Left lung (tissue), 4 donors: ENCODE measurements at regions not wholly inside any gene's neighbourhood (a gene's known extent, or its start where the extent isn't known, plus 50 kb on each side); places are given as distances from the start of the nearest gene placed in this dataset.

Source experiments
- ATAC-seq: fragments of 200-7000 bp; cut with Tn5 transposase; one replicate; pipeline ENCODE4 v1.9.1; 2020; ENCODE audit warnings: moderate library complexity
- DNase-seq, 4 donors: peaks; one replicate each; pipeline ENCODE4 v3.0.0-alpha.2; 2013 to 2020
- H3K27ac ChIP-seq, 2 donors: fragments of 200-600 bp; sonication (generic) in 1 of 2; one replicate each; pipeline versions ENCODE4 v1.5.0 to v1.8.0; 2020 to 2021
- H3K27me3 ChIP-seq, 2 donors: fragments of 200-600 bp; sonication (generic) in 1 of 2; one replicate each; pipeline versions ENCODE4 v1.5.0 to v1.8.0; 2020 to 2021
- H3K36me3 ChIP-seq, 2 donors: fragments of 200-600 bp; sonication (generic) in 1 of 2; one replicate each; pipeline versions ENCODE4 v1.5.0 to v1.8.0; 2020 to 2021
- H3K4me1 ChIP-seq, 2 donors: fragments of 200-600 bp; one replicate each; pipeline ENCODE4 v1.8.0; 2021
- H3K4me3 ChIP-seq, 2 donors: fragments of 200-600 bp; sonication (generic) in 1 of 2; one replicate each; pipeline versions ENCODE4 v1.5.0 to v1.8.0; 2020 to 2021; ENCODE audit warnings: mild to moderate bottlenecking in 1 of 2
- H3K9me3 ChIP-seq, 2 donors: fragments of 200-600 bp; sonication (generic) in 1 of 2; one replicate each; pipeline versions ENCODE4 v1.5.0 to v1.8.0; 2020 to 2021
- intact Hi-C, 2 donors: fragments of 100-400 bp; cut with DNase I; formaldehyde crosslinking; loops; one replicate each; pipeline versions ENCODE4 v1.11.2 to v1.14.2; 2022
- TF ChIP-seq, protein P1 (sequence below), 2 donors: fragments of 200-600 bp; sonication (generic) in 1 of 2; IDR thresholded peaks; one replicate each; pipeline versions ENCODE4 v1.5.0 to v1.8.0; 2021; ENCODE audit warnings: antibody characterized with exemption in 2 of 2
- donor health status: DM: no; HTN: yes; CAD: no.
- donor health status: DM: no; HTN: no; CAD: no.

DNA sequence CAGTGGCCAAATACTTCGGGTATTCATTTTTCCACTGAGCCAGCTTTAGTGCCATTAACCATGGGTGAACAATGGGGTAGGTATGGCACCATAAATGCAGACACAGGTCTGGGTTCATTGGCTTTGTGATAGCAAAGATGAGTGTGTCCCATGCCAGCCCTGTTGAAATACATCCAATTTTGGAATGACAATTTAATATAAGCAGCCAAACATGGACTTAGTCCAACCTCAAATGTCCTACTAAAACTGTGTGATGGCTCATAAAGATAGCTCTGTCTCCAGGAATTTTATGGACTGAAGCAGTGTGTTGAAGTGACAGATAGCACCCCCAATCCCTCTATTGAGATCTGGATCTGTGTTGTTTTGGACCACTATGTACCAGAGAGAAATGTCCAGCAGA is 514.9 kb downstream of the RASEF start:
- no peak for ATAC-seq

DNA sequence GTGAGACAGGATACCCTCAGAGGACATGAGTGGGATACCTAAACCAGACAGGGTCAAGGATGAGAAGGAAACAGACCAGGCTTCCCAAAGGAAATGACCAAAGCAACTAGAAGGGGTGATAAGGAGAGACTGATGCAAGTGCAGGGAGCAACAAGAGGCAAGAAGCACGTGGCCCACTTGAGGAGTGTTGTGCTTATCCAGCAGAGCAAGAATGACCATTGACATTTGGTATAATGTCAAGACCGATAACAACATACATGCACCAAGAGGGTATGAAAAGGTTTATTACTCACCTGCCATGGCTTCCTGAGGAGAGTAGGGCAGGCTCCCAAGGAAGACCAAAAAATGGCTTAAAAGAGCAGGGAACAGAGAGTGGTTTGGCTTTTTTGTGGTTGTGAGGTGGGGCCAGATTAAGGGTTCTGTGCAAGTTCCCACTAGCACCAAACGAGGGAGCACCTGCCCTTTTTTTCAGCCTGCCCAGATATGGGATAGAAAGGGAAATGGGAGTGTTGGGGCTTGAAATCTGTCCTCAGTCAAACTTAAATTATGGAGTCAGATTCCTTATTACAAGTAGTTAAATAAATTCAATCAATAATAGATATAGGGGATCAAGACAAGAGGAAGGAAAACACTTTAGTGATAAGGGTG is 513.6 kb downstream of the RASEF start:
- peak; percentile 76 for ATAC-seq
- Histone ChIP-seq H3K36me3 (no peaks in the 10 kb centered on the region), H3K4me3 (no peak overlapping the region), H3K9me3 (no peaks in the 10 kb centered on the region), H3K27ac (no peak overlapping the region), H3K4me1 (peaks cover 0 to 4% of the 10 kb centered on the region in 2 donors), H3K27me3 (no peaks in the 10 kb centered on the region)
- TF ChIP-seq, protein P1, sequence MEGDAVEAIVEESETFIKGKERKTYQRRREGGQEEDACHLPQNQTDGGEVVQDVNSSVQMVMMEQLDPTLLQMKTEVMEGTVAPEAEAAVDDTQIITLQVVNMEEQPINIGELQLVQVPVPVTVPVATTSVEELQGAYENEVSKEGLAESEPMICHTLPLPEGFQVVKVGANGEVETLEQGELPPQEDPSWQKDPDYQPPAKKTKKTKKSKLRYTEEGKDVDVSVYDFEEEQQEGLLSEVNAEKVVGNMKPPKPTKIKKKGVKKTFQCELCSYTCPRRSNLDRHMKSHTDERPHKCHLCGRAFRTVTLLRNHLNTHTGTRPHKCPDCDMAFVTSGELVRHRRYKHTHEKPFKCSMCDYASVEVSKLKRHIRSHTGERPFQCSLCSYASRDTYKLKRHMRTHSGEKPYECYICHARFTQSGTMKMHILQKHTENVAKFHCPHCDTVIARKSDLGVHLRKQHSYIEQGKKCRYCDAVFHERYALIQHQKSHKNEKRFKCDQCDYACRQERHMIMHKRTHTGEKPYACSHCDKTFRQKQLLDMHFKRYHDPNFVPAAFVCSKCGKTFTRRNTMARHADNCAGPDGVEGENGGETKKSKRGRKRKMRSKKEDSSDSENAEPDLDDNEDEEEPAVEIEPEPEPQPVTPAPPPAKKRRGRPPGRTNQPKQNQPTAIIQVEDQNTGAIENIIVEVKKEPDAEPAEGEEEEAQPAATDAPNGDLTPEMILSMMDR (IDR thresholded peaks at IDR 0.05), result no peak
- peak in 1 of 4 donors; percentile 63 for DNase-seq
- intact Hi-C loops, result no loop called here

More for the DNA sequence above, 514.9 kb downstream of the RASEF start:
- Histone ChIP-seq H3K27me3 (no peaks in the 10 kb centered on the region), H3K4me1 (peaks cover 0 to 4% of the 10 kb centered on the region in 2 donors), H3K36me3 (no peaks in the 10 kb centered on the region), H3K4me3 (no peak overlapping the region), H3K9me3 (no peaks in the 10 kb centered on the region), H3K27ac (no peak overlapping the region)
- TF ChIP-seq, protein P1 (IDR thresholded peaks at IDR 0.05), result no peak
- intact Hi-C loops, result no loop called here
- DNase-seq, result no peak

DNA sequence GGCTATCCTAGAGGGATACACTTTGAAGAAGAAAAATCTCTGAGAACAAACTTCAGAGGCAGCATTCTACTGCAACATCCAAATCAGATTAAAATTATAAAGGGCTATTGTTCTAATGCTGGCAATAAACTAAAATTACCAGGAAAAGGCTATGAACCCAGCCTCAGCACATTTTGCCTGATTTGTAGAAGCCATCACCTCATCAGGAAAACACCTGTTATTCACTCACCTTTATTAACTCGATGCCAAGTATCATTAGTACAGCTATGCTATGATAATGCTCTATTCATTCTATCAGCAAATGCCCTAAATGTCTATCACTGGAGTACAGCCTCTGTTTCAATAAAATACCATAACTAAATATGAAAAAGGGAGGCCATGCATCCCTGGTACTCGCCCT is 510.2 kb downstream of the RASEF start:
- Histone ChIP-seq H3K4me1 (peaks cover 0 to 4% of the 10 kb centered on the region in 2 donors), H3K27ac (no peak overlapping the region), H3K9me3 (no peaks in the 10 kb centered on the region), H3K27me3 (no peaks in the 10 kb centered on the region), H3K36me3 (no peaks in the 10 kb centered on the region), H3K4me3 (no peak overlapping the region)
- intact Hi-C loops, result no loop called here
- DNase-seq (no peak), ATAC-seq (no peak)
- TF ChIP-seq, protein P1 (IDR thresholded peaks at IDR 0.05), result no peak

DNA sequence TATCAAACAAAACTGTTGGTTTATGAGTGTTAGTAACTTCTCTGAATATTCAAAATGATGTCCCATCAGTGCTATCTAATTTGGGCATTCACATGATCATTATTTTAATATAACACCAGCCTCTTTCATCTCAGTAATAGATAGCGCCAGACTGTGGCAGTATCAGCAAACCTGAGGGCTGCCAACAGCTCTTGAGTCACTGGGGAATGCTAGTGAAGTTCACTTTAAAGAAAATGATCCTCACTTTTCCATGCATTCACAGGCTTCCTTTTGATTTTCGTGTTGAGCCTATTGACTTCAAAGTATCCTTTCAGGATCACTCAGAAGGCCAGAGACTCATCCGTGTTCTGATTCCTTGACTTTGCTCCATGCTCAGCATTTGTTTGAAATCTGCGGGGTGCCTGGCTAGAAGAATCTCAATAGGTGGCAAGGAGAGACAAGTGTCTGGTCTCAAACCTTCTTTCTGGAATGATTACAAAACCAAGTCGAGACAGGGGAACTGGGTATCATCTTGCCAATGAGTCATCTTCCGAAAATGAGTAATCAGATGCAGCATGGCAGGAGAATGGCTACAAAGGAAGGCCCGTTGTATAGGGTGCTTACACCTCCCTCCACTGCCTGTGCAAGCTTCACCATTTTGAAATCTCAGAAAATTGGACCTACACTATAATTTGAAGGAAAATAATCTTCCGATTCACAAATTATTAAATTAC is 509.1 kb downstream of the RASEF start:
- no peaks in the 10 kb centered on the region for H3K9me3 ChIP-seq
- H3K4me1 ChIP-seq, result peaks cover 0 to 4% of the 10 kb centered on the region in 2 donors
- no peak for DNase-seq
- ATAC-seq, result no peak
- H3K27ac ChIP-seq, result no peak overlapping the region
- H3K36me3 ChIP-seq, result no peaks in the 10 kb centered on the region
- H3K4me3 ChIP-seq, result no peak overlapping the region
- TF ChIP-seq, protein P1 (IDR thresholded peaks at IDR 0.05), result no peak
- no peaks in the 10 kb centered on the region for H3K27me3 ChIP-seq
- intact Hi-C loops, result no loop called here

DNA sequence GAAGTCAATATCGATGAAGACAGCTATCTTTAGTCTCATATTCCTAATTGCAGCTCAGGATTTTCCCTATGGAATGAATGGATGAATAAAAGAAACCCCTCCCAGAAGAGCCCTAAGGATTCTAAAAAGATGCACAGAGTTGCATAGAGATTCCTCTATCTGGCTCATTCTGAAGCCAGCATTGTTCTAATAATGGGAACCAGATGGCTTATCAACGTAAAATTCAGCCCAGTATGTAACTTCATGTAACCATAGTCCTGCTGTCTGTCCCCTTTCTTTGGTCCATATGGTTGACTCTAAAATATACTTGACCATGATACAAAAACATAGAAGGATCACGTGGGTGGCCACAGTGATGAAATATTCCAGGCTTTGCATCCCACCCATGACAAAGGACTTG is 508.6 kb downstream of the RASEF start:
- Histone ChIP-seq H3K27me3 (no peaks in the 10 kb centered on the region), H3K27ac (no peak overlapping the region), H3K9me3 (no peaks in the 10 kb centered on the region), H3K4me3 (no peak overlapping the region), H3K36me3 (no peaks in the 10 kb centered on the region), H3K4me1 (no peaks in the 10 kb centered on the region)
- DNase-seq (no peak), ATAC-seq (no peak)
- TF ChIP-seq, protein P1 (IDR thresholded peaks at IDR 0.05), result no peak
- intact Hi-C loops, result no loop called here
